ENCODE measurements at regions not wholly inside any gene's neighbourhood (a gene's known extent, or its start where the extent isn't known, plus 50 kb on each side); places are given as distances from the start of the nearest gene placed in this dataset.

GRCh38 chr1:60974524-60975372 is 107.6 kb upstream of the NFIA start:
- no peak overlapping the region for H3K4me3 ChIP-seq
- peaks cover 7% of the 10 kb centered on the region for H3K4me1 ChIP-seq
- no peaks in the 10 kb centered on the region for H3K36me3 ChIP-seq
- H3K27ac ChIP-seq = no peak overlapping the region
- H3K9me3 ChIP-seq (replicated peaks) = no peaks in the 10 kb centered on the region
- no peak for DNase-seq
- H3K27me3 ChIP-seq = no peaks in the 10 kb centered on the region

- no peak overlapping the region for H3K27ac ChIP-seq
- H3K9me3 ChIP-seq (replicated peaks) = no peaks in the 10 kb centered on the region
- no peaks in the 10 kb centered on the region for H3K27me3 ChIP-seq
- H3K4me3 ChIP-seq = no peak overlapping the region
- no peaks in the 10 kb centered on the region for H3K36me3 ChIP-seq
- H3K4me1 ChIP-seq = peaks cover 7% of the 10 kb centered on the region
- no peak for DNase-seq
Observed at GRCh38 chr1:60973668-60974067, 108.7 kb upstream of the NFIA start.

GRCh38 chr1:60972841-60973364 is 109.5 kb upstream of the NFIA start:
- H3K27ac ChIP-seq = no peak overlapping the region
- no peak for DNase-seq
- no peak overlapping the region for H3K4me3 ChIP-seq
- no peaks in the 10 kb centered on the region for H3K9me3 ChIP-seq (replicated peaks)
- no peaks in the 10 kb centered on the region for H3K36me3 ChIP-seq
- H3K4me1 ChIP-seq = peaks cover 7% of the 10 kb centered on the region
- H3K27me3 ChIP-seq = no peaks in the 10 kb centered on the region

- no peak for DNase-seq
- Histone ChIP-seq H3K9me3 (replicated peaks) (no peaks in the 10 kb centered on the region), H3K4me3 (no peak overlapping the region), H3K27me3 (no peaks in the 10 kb centered on the region), H3K4me1 (peaks cover 7% of the 10 kb centered on the region), H3K36me3 (no peaks in the 10 kb centered on the region), H3K27ac (no peak overlapping the region)
Observed at GRCh38 chr1:60971330-60971729, 111.0 kb upstream of the NFIA start.

GRCh38 chr1:60969971-60970509 is 112.3 kb upstream of the NFIA start:
- peak in 1 of 2 experiments; percentile 44 for DNase-seq
- H3K4me1 ChIP-seq = peaks cover 7% of the 10 kb centered on the region

GRCh38 chr1:60965280-60965854 is 117.0 kb upstream of the NFIA start:
- Histone ChIP-seq H3K36me3 (no peaks in the 10 kb centered on the region), H3K4me1 (peaks cover 5% of the 10 kb centered on the region), H3K27me3 (no peaks in the 10 kb centered on the region), H3K4me3 (no peak overlapping the region), H3K27ac (no peak overlapping the region), H3K9me3 (replicated peaks) (0 out of 2 replicates have a peak, but pooled peaks cover 5% of the 10 kb centered on the region)
- DNase-seq = no peak

More at GRCh38 chr1:60969971-60970509, 112.3 kb upstream of the NFIA start:
- H3K27me3 ChIP-seq = no peaks in the 10 kb centered on the region
- no peak overlapping the region for H3K4me3 ChIP-seq
- H3K9me3 ChIP-seq (replicated peaks) = 0 out of 2 replicates have a peak, but pooled peaks cover 2% of the 10 kb centered on the region
- no peak overlapping the region for H3K27ac ChIP-seq
- H3K36me3 ChIP-seq = no peaks in the 10 kb centered on the region

- no peak overlapping the region for H3K27ac ChIP-seq
- H3K27me3 ChIP-seq = no peaks in the 10 kb centered on the region
- 0 out of 2 replicates have a peak, but pooled peaks cover 5% of the 10 kb centered on the region for H3K9me3 ChIP-seq (replicated peaks)
- H3K4me3 ChIP-seq = no peak overlapping the region
- no peaks in the 10 kb centered on the region for H3K4me1 ChIP-seq
- no peaks in the 10 kb centered on the region for H3K36me3 ChIP-seq
- peak; percentile 9 to 26 for DNase-seq
Observed at GRCh38 chr1:60963167-60963940, 119.0 kb upstream of the NFIA start.

GRCh38 chr1:60960891-60961461 is 121.4 kb upstream of the NFIA start:
- H3K36me3 ChIP-seq = no peaks in the 10 kb centered on the region
- H3K9me3 ChIP-seq (replicated peaks) = 0 out of 2 replicates have a peak, but pooled peaks cover 5% of the 10 kb centered on the region
- no peak for DNase-seq
- H3K27ac ChIP-seq = no peak overlapping the region
- H3K4me1 ChIP-seq = no peaks in the 10 kb centered on the region
- no peaks in the 10 kb centered on the region for H3K27me3 ChIP-seq
- no peak overlapping the region for H3K4me3 ChIP-seq

- no peak for DNase-seq
- Histone ChIP-seq H3K27ac (no peak overlapping the region), H3K27me3 (no peaks in the 10 kb centered on the region), H3K9me3 (replicated peaks) (0 out of 2 replicates have a peak, but pooled peaks cover 3% of the 10 kb centered on the region), H3K4me3 (no peak overlapping the region), H3K36me3 (no peaks in the 10 kb centered on the region), H3K4me1 (no peaks in the 10 kb centered on the region)
Observed at GRCh38 chr1:60959701-60960100, 122.7 kb upstream of the NFIA start.

- Histone ChIP-seq H3K9me3 (replicated peaks) (no peaks in the 10 kb centered on the region), H3K27ac (no peak overlapping the region), H3K4me3 (no peak overlapping the region), H3K27me3 (no peaks in the 10 kb centered on the region), H3K36me3 (no peaks in the 10 kb centered on the region), H3K4me1 (no peaks in the 10 kb centered on the region)
- DNase-seq = no peak
Observed at GRCh38 chr1:60958001-60958400, 124.4 kb upstream of the NFIA start.

GRCh38 chr1:60956520-60956919 is 125.8 kb upstream of the NFIA start:
- H3K9me3 ChIP-seq (replicated peaks) = no peaks in the 10 kb centered on the region
- H3K27ac ChIP-seq = no peak overlapping the region
- H3K27me3 ChIP-seq = no peaks in the 10 kb centered on the region; the same call in 1 of the 2 replicates
- no peak overlapping the region for H3K4me3 ChIP-seq
- no peaks in the 10 kb centered on the region; the same call in 1 of the 2 replicates for H3K4me1 ChIP-seq
- H3K36me3 ChIP-seq = no peaks in the 10 kb centered on the region
- no peak for DNase-seq

GRCh38 chr1:60952612-60953111 is 129.7 kb upstream of the NFIA start:
- Histone ChIP-seq H3K4me1 (no peaks in the 10 kb centered on the region; the same call in 1 of the 2 replicates), H3K36me3 (no peaks in the 10 kb centered on the region), H3K9me3 (replicated peaks) (no peaks in the 10 kb centered on the region), H3K27ac (no peak overlapping the region), H3K4me3 (no peak overlapping the region), H3K27me3 (no peaks in the 10 kb centered on the region; the same call in 1 of the 2 replicates)
- DNase-seq = peak in 1 of 2 experiments; percentile 32

GRCh38 chr1:60950224-60951063 is 131.9 kb upstream of the NFIA start:
- Histone ChIP-seq H3K36me3 (no peaks in the 10 kb centered on the region), H3K27me3 (no peaks in the 10 kb centered on the region; the same call in 1 of the 2 replicates), H3K4me3 (no peak overlapping the region), H3K27ac (no peak overlapping the region), H3K4me1 (no peaks in the 10 kb centered on the region; the same call in 1 of the 2 replicates), H3K9me3 (replicated peaks) (no peaks in the 10 kb centered on the region)
- no peak for DNase-seq

Data from SJCRH30 (cell line).